Liver (tissue), 8 donors: ENCODE measurements at regions not wholly inside any gene's neighbourhood (a gene's known extent, or its start where the extent isn't known, plus 50 kb on each side); places are given as distances from the start of the nearest gene placed in this dataset.

ENCODE experiments used
- DNase-seq: peaks from one replicate; pipeline ENCODE4 v3.0.0-alpha.2; 2017; ENCODE audit warnings: low spot score
- H3K27ac ChIP-seq, 2 donors: one replicate each; pipeline ENCODE4 v1.7.0; 2013; ENCODE audit warnings: inconsistent platforms in 2 of 2, low read length in 2 of 2, control low read depth in 1 of 2, low read depth in 1 of 2, mild to moderate bottlenecking in 1 of 2
- H3K27me3 ChIP-seq, 4 donors: one replicate each; pipeline versions ENCODE4 v1.6.1 to v1.7.0; 2013; ENCODE audit warnings: low read length in 3 of 4, inconsistent platforms in 1 of 4, mild to moderate bottlenecking in 1 of 4, moderate library complexity in 1 of 4; ENCODE audit not compliant: control insufficient read depth in 4 of 4, insufficient read depth in 4 of 4
- H3K36me3 ChIP-seq, 4 donors: one replicate each; pipeline versions ENCODE4 v1.6.1 to v1.7.0; 2013; ENCODE audit warnings: low read length in 3 of 4, mild to moderate bottlenecking in 3 of 4, low read depth in 1 of 4, moderate library complexity in 1 of 4; ENCODE audit not compliant: control insufficient read depth in 4 of 4, insufficient read depth in 3 of 4
- H3K4me1 ChIP-seq, 4 donors: one replicate each; pipeline versions ENCODE4 v1.6.1 to v1.7.0; 2013; ENCODE audit warnings: low read length in 3 of 4, mild to moderate bottlenecking in 3 of 4, moderate library complexity in 1 of 4; ENCODE audit not compliant: control insufficient read depth in 4 of 4, insufficient read depth in 4 of 4
- H3K4me3 ChIP-seq, 3 donors: one replicate each; pipeline versions ENCODE4 v1.6.1 to v1.7.0; 2013; ENCODE audit warnings: low read length in 3 of 3, control low read depth in 1 of 3, low read depth in 1 of 3, mild to moderate bottlenecking in 1 of 3
- H3K9ac ChIP-seq, 2 donors: one replicate each; pipeline ENCODE4 v1.7.0; 2013; ENCODE audit warnings: low read length in 2 of 2, mild to moderate bottlenecking in 2 of 2, moderate library complexity in 2 of 2, control low read depth in 1 of 2, low read depth in 1 of 2
- H3K9me3 ChIP-seq, 4 donors: one replicate each; pipeline versions ENCODE4 v1.6.1 to v1.7.0; 2013; ENCODE audit warnings: low read length in 3 of 4; ENCODE audit not compliant: control insufficient read depth in 4 of 4
- ATF3 ChIP-seq: IDR thresholded peaks from 2 replicates; pipeline ENCODE4 v1.6.1; 2016; ENCODE audit warnings: antibody characterized with exemption
- CTCF ChIP-seq: fragments of 150-350 bp; IDR thresholded peaks from 2 replicates; pipeline ENCODE4 v1.5.1; 2017; ENCODE audit warnings: improper control_type of control experiment, low read depth, low read length; ENCODE audit not compliant: missing input control
- EGR1 ChIP-seq, 2 donors: IDR thresholded peaks; 2 replicates each; pipeline ENCODE4 v1.6.1; 2016 to 2018; ENCODE audit warnings: antibody characterized with exemption in 2 of 2, low read depth in 2 of 2
- FOXA1 ChIP-seq: IDR thresholded peaks from 2 replicates; pipeline ENCODE4 v1.6.1; 2016; ENCODE audit warnings: antibody characterized with exemption
- FOXA2 ChIP-seq: IDR thresholded peaks from 2 replicates; pipeline ENCODE4 v1.6.1; 2016; ENCODE audit warnings: antibody characterized with exemption
- GABPA ChIP-seq, 2 donors: IDR thresholded peaks in 1 of 2; conservative IDR thresholded peaks in 1 of 2; 2 replicates each; pipeline ENCODE4 v1.6.1; 2016; ENCODE audit warnings: antibody characterized with exemption in 2 of 2, mild to moderate bottlenecking in 1 of 2, moderate library complexity in 1 of 2
- HNF4A ChIP-seq, 2 donors: conservative IDR thresholded peaks; 2 replicates each; pipeline ENCODE4 v1.6.1; 2016; ENCODE audit warnings: antibody characterized with exemption in 2 of 2, mild to moderate bottlenecking in 2 of 2
- HNF4G ChIP-seq: IDR thresholded peaks from 2 replicates; pipeline ENCODE4 v1.6.1; 2016; ENCODE audit warnings: antibody characterized with exemption
- JUND ChIP-seq, 2 donors: IDR thresholded peaks; 2 replicates each; pipeline ENCODE4 v1.6.1; 2016; ENCODE audit warnings: antibody characterized with exemption in 2 of 2
- MAX ChIP-seq: IDR thresholded peaks from 2 replicates; pipeline ENCODE4 v1.6.1; 2016; ENCODE audit warnings: antibody characterized with exemption
- NR2F2 ChIP-seq: IDR thresholded peaks from 2 replicates; pipeline ENCODE4 v1.6.1; 2016; ENCODE audit warnings: antibody characterized with exemption
- RAD21 ChIP-seq, 2 donors: IDR thresholded peaks; 2 replicates each; pipeline ENCODE4 v1.6.1; 2016; ENCODE audit warnings: antibody characterized with exemption in 2 of 2, mild to moderate bottlenecking in 2 of 2
- RXRA ChIP-seq, 2 donors: IDR thresholded peaks; 2 replicates each; pipeline ENCODE4 v1.6.1; 2017 to 2018; ENCODE audit warnings: antibody characterized with exemption in 2 of 2, mild to moderate bottlenecking in 1 of 2
- SP1 ChIP-seq: IDR thresholded peaks from 2 replicates; pipeline ENCODE4 v1.6.1; 2018; ENCODE audit warnings: antibody characterized with exemption, mild to moderate bottlenecking
- YY1 ChIP-seq: IDR thresholded peaks from 2 replicates; pipeline ENCODE4 v1.6.1; 2016; ENCODE audit warnings: antibody characterized with exemption, mild to moderate bottlenecking
- ZBTB33 ChIP-seq: IDR thresholded peaks from 2 replicates; pipeline ENCODE4 v1.6.1; 2016; ENCODE audit warnings: antibody characterized with exemption
- WGBS: extraction: QIAGEN DNeasy Blood & Tissue Kit; methylation state at CpG from one replicate; pipeline ENCODE4 v1.1.7; 2013; 5-methylcytosine and 5-hydroxymethylcytosine counted together
- TF ChIP-seq, protein P1 (sequence below): IDR thresholded peaks from 2 replicates; pipeline ENCODE4 v1.6.1; 2016; ENCODE audit warnings: antibody characterized with exemption, mild to moderate bottlenecking
- donor health status: healthy.
- donor health status: healthy.
- donor health status: healthy.
- donor health status: healthy.
- donor health status: healthy.

DNA sequence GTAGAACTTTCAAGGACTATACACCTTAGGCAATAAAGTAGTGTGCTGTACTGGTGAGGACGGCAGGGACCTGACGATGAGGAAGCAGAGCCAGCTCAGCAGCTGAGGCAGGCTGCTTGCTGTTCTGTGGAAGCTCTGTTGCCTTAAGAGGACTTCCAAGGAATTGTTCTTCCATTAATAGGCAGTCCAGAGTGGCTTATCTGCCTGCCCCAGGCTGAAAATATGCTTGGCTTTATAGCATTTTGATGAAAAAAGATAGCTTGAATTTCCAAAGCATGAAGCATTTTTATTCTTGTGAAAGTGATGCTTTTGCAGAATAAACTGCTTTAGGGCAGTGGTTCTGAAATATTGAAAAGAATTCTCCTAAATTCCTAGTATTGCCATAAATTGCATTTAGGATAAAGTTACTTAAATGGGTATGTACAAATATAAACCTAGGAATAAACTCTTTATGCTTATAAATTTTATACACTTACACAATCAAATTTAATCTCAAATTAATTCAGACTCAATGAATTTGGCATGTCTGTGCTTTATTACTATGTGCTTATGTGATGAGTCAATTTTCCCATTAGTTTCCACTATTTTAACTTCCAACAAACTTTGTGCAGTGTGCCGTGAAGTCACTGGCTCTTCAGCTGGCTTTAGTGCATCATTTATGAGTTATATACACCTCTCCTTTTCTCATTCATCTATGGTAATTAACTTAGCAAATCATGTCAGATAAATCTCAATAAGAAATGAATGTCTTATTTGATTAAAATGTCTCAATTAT, 231.0 kb upstream of the RASGRP1 start:
- Histone ChIP-seq H3K9me3 (no peaks in the 10 kb centered on the region), H3K4me1 (no peaks in the 10 kb centered on the region), H3K4me3 (no peak overlapping the region), H3K36me3 (no peaks in the 10 kb centered on the region), H3K27ac (no peak overlapping the region), H3K9ac (no peak overlapping the region), H3K27me3 (peaks cover 0 to 4% (median 0%) of the 10 kb centered on the region in 4 donors)
- DNase-seq = no peak
- 55% methylated on average over 3 of the region's 3 CpGs for WGBS
- no peak for TF ChIP-seq SP1
- TF ChIP-seq FOXA1 = no peak
- TF ChIP-seq MAX = no peak
- no peak for TF ChIP-seq CTCF
- TF ChIP-seq FOXA2 = no peak
- no peak for TF ChIP-seq EGR1 (IDR thresholded peaks at IDR 0.05; ENCODE audit: low read depth in 2 of 2)
- no peak for TF ChIP-seq HNF4G
- no peak for TF ChIP-seq ZBTB33
- no peak for TF ChIP-seq JUND (IDR thresholded peaks at IDR 0.05)
- TF ChIP-seq, protein P1, sequence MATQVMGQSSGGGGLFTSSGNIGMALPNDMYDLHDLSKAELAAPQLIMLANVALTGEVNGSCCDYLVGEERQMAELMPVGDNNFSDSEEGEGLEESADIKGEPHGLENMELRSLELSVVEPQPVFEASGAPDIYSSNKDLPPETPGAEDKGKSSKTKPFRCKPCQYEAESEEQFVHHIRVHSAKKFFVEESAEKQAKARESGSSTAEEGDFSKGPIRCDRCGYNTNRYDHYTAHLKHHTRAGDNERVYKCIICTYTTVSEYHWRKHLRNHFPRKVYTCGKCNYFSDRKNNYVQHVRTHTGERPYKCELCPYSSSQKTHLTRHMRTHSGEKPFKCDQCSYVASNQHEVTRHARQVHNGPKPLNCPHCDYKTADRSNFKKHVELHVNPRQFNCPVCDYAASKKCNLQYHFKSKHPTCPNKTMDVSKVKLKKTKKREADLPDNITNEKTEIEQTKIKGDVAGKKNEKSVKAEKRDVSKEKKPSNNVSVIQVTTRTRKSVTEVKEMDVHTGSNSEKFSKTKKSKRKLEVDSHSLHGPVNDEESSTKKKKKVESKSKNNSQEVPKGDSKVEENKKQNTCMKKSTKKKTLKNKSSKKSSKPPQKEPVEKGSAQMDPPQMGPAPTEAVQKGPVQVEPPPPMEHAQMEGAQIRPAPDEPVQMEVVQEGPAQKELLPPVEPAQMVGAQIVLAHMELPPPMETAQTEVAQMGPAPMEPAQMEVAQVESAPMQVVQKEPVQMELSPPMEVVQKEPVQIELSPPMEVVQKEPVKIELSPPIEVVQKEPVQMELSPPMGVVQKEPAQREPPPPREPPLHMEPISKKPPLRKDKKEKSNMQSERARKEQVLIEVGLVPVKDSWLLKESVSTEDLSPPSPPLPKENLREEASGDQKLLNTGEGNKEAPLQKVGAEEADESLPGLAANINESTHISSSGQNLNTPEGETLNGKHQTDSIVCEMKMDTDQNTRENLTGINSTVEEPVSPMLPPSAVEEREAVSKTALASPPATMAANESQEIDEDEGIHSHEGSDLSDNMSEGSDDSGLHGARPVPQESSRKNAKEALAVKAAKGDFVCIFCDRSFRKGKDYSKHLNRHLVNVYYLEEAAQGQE = no peak
- no peak for TF ChIP-seq RXRA (IDR thresholded peaks at IDR 0.05)
- TF ChIP-seq NR2F2 = no peak
- TF ChIP-seq HNF4A (conservative IDR thresholded peaks at IDR 0.05) = no peak
- no peak for TF ChIP-seq GABPA (IDR thresholded peaks at IDR 0.05 in 1 of 2, conservative IDR thresholded peaks at IDR 0.05 in 1 of 2)
- no peak for TF ChIP-seq ATF3

DNA sequence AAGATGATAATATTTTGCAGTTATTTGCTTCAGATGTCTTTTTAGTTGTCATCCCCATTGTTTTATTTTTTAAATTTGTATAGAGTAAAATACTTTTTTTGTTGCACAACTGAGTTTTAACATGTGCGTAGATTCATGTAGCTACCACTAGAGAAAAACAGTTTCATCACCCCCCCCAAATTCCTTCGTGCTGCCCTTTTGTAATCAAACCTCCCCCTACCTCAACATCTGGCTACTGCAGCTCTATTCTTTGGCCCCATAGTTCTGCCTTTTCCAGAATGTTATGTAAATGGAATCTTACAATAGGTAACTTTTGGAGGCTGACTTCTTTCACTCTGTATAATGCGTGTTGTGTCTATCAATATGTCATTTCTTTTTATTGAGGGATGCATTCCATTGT, 232.0 kb upstream of the RASGRP1 start:
- no peak for DNase-seq
- H3K4me3 ChIP-seq = no peak overlapping the region
- WGBS = 76% methylated on average over 3 of the region's 3 CpGs
- TF ChIP-seq NR2F2 (no peak), RXRA (IDR thresholded peaks at IDR 0.05) (no peak), JUND (IDR thresholded peaks at IDR 0.05) (no peak), GABPA (IDR thresholded peaks at IDR 0.05 in 1 of 2, conservative IDR thresholded peaks at IDR 0.05 in 1 of 2) (no peak), FOXA2 (no peak), YY1 (no peak), MAX (no peak), CTCF (no peak), HNF4A (conservative IDR thresholded peaks at IDR 0.05) (no peak), ZBTB33 (no peak), RAD21 (IDR thresholded peaks at IDR 0.05) (no peak), EGR1 (IDR thresholded peaks at IDR 0.05; ENCODE audit: low read depth in 2 of 2) (no peak), FOXA1 (no peak), ATF3 (no peak)

More for the DNA sequence above, 232.0 kb upstream of the RASGRP1 start:
- Histone ChIP-seq H3K9me3 (no peaks in the 10 kb centered on the region), H3K27ac (no peak overlapping the region), H3K27me3 (peaks cover 0 to 4% (median 0%) of the 10 kb centered on the region in 4 donors), H3K4me1 (no peaks in the 10 kb centered on the region), H3K9ac (no peak overlapping the region), H3K36me3 (no peaks in the 10 kb centered on the region)
